Fibroblast of lung (primary cell): ENCODE measurements at regions not wholly inside any gene's neighbourhood (a gene's known extent, or its start where the extent isn't known, plus 50 kb on each side); places are given as distances from the start of the nearest gene placed in this dataset.
"Not testable (repeated sequence)": the region's sequence is repeated elsewhere in the genome, so short reads cannot be mapped to it uniquely, and the experiment has no call there.

ENCODE experiments used
- CTCF ChIP-seq, 2 donors: IDR thresholded peaks in 1 of 2; conservative IDR thresholded peaks in 1 of 2; 1 replicate in 1 of 2; 2 replicates in 1 of 2; pipeline ENCODE4 v1.5.1; 2011 to 2012; ENCODE audit warnings: low read length in 2 of 2, control low read depth in 1 of 2, inconsistent platforms in 1 of 2, low read depth in 1 of 2, mild to moderate bottlenecking in 1 of 2
- EZH2 ChIP-seq: IDR thresholded peaks from 2 replicates; pipeline ENCODE4 v1.5.1; 2012; ENCODE audit warnings: low read length, control low read depth, mild to moderate bottlenecking; ENCODE audit errors: missing control alignments

- TF ChIP-seq CTCF (conservative IDR thresholded peaks at IDR 0.05 in 1 of 2, IDR thresholded peaks at IDR 0.05 in 1 of 2; ENCODE audit: low read depth in 1 of 2, low read length in 2 of 2); EZH2: not testable (repeated sequence)
These were observed 64.9 kb upstream of the ATP2B4 start for GRCh38 chr1:203561761-203562160.
